Activated naive CD4-positive, alpha-beta T cell treated with anti-CD3 and anti-CD28 coated beads, Interleukin-2, amount 50 U/mL, for 24 hours (primary cell): ENCODE measurements at regions not wholly inside any gene's neighbourhood (a gene's known extent, or its start where the extent isn't known, plus 50 kb on each side); places are given as distances from the start of the nearest gene placed in this dataset.
"Not testable (repeated sequence)": the region's sequence is repeated elsewhere in the genome, so short reads cannot be mapped to it uniquely, and the experiment has no call there.

Source experiments
- H3K27ac Mint-ChIP-seq: one replicate; pipeline ENCODE4 v1.8.0; 2021; ENCODE audit warnings: mild to moderate bottlenecking, mixed read lengths
- H3K27me3 Mint-ChIP-seq: one replicate; pipeline ENCODE4 v1.8.0; 2021; ENCODE audit warnings: mixed read lengths
- H3K36me3 Mint-ChIP-seq: one replicate; pipeline ENCODE4 v1.8.0; 2021; ENCODE audit warnings: mixed read lengths
- H3K4me1 Mint-ChIP-seq: one replicate; pipeline ENCODE4 v1.8.0; 2021; ENCODE audit warnings: mixed read lengths
- H3K4me3 Mint-ChIP-seq: one replicate; pipeline ENCODE4 v1.8.0; 2021; ENCODE audit warnings: mild to moderate bottlenecking, mixed read lengths
- H3K9me3 Mint-ChIP-seq: one replicate; pipeline ENCODE4 v1.8.0; 2021; ENCODE audit warnings: mixed read lengths

DNA sequence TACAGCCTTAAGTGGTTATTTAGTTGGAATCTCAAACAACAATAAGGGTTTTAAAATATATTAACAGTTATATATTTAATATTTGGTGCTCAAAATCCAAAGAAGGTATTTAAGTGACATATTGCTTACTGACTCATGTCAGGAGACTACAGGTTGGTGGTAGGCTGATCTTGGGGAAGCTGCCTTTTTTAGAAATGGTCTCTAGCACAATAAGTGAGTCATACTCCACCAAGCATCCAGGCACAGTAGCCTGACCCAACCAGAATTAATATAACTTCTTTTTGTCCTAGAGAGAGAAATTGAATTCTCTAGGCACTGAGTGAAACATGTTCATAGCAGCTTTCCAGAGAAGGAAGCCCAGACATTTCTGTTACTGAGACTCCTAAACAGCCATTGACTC lies 868.5 kb upstream of the TENM4 start:
- H3K4me3 Mint-ChIP-seq = no peak overlapping the region
- H3K27ac Mint-ChIP-seq = no peak overlapping the region
- no peaks in the 10 kb centered on the region for H3K4me1 Mint-ChIP-seq
- no peaks in the 10 kb centered on the region for H3K27me3 Mint-ChIP-seq
- H3K36me3 Mint-ChIP-seq = no peaks in the 10 kb centered on the region
- H3K9me3 Mint-ChIP-seq = peaks cover 13% of the 10 kb centered on the region

DNA sequence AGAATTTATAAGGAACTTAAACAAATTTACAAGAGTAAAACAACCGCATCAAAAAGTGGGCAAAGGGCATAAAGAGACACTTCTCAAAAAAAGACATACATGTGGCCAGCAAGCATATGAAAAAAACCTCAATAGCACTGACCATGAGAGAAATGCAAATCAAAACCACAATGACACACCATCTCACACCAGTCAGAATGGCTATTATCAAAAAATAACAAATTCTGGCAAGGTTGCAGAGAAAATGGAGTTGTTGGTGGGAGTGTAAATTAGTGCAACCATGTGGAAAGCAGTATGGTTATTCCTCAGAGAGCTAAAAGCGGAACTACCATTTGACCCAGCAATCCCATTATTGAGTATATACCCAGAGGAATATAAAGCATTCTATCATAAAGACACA lies 866.8 kb upstream of the TENM4 start:
- Mint-ChIP-seq H3K27me3 (no peaks in the 10 kb centered on the region), H3K4me3 (no peak overlapping the region), H3K9me3 (peaks cover 16% of the 10 kb centered on the region), H3K36me3 (no peaks in the 10 kb centered on the region), H3K4me1 (no peaks in the 10 kb centered on the region), H3K27ac (no peak overlapping the region)

DNA sequence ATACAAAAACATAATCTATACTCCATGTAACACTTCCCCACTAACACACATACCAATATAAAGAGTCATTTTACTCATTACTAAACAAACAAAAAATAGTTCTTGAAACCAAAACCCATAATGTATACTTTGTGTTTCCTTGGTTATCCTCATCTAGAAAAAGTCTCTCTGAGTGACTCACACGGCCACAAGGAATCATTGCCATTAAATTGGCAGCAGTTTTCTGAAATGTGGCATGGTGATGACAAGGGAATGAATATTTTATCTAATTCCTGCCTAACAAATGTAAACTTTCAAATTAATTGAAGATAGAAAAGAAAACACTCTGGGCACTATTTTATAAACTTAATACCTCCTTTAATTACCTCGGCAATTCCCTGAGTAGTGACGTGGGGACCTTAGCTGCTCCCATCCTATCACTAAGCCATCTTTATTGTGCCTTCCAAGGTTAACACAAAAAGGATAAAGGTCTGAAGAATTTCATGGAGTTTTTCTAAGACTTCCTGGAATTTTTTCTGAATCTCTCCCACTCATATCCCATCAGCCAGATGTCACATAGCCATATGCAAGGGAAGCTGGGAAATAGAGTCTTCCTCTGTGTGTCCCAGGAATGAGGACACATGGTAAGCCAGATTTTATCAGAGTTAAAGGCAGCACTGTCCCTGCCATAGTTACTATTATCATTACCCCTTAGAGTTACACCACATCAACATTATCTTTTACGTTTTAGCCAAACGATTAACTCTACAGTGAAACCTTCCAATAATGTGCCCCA lies 857.2 kb upstream of the TENM4 start:
- H3K4me3 Mint-ChIP-seq = no peak overlapping the region
- H3K4me1 Mint-ChIP-seq = no peaks in the 10 kb centered on the region
- no peak overlapping the region for H3K27ac Mint-ChIP-seq
- H3K9me3 Mint-ChIP-seq = peaks cover 13% of the 10 kb centered on the region
- no peaks in the 10 kb centered on the region for H3K36me3 Mint-ChIP-seq
- H3K27me3 Mint-ChIP-seq = no peaks in the 10 kb centered on the region

DNA sequence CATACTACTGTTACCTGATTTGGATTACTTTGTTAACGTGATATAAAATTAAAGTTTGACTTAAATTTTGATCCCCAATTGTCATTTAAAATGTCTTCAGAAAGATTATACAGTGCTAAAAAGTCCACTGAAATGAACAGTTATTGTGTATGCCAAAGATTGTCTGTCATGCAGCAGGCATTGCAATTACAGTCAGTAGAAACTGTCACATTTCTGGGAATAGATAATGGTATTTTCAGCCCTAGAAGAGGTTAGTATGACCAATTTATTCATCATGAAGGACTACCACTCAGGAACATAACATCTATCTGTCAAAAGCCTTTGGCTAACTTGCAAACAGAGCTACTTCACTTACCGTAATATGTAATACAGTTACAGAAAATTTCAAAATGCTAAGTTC lies 852.5 kb upstream of the TENM4 start:
- Mint-ChIP-seq H3K9me3 (peaks cover 7% of the 10 kb centered on the region), H3K4me3 (no peak overlapping the region), H3K27ac (no peak overlapping the region), H3K27me3 (no peaks in the 10 kb centered on the region), H3K4me1 (no peaks in the 10 kb centered on the region), H3K36me3 (no peaks in the 10 kb centered on the region)

DNA sequence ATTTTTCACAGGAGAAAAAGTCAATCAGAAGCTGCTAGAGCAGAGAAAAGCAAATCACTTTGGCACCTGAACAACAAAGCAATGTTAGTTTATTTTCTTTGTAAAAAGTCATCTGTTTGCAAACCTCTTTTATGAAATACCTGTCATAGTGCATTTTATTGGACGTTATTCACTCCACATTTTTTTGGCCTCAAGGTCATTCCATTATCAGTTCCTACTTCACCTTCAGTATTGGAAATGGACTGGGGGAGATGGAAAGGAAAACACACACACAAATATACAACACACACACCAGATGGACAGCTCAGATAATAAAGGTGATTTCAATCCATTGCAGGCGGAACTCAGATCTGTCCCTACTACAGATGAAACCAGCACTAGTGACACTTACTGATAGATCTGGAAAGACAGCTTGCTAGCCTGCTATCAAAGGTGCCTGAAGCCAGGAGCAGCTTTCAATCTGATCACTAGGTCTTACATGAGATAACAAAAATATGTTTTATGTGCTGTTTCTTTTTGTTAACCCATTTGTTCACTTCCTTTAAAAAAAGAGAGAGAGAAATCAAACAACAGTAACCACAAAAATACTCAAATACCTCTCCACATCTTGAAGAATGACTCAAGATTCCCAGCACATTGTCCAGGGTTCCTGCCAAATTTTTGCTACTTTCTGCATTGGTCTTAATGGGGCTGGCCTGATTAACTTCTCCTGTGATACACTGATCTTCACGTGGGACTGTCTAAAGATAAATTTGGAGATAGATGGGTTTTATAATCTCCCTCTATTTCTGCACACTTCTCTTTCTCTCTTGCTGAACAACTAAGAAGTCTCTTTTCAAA lies 844.3 kb upstream of the TENM4 start:
- no peaks in the 10 kb centered on the region for H3K27me3 Mint-ChIP-seq
- no peaks in the 10 kb centered on the region for H3K36me3 Mint-ChIP-seq
- no peak overlapping the region for H3K4me3 Mint-ChIP-seq
- H3K27ac Mint-ChIP-seq = no peak overlapping the region
- H3K9me3 Mint-ChIP-seq = peaks cover 4% of the 10 kb centered on the region
- no peaks in the 10 kb centered on the region for H3K4me1 Mint-ChIP-seq

DNA sequence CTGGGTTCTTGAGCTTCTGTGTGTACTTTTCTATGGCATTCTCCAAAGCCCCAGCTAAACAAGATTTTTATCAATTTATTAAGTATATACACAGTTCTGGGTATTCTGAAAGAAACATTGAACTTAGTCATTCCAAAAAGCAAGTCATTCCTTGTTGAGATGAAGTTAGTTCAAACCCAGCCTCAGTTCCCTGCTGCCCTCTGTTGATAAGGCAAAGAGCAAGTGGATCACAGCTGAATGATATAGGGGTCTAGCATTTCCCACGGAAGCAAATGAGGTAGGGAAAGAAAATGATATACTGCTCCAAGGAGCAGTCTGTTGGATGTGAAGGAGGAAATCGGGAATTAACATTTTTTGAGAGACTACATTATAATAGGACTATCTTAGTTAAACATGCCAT lies 841.8 kb upstream of the TENM4 start:
- Mint-ChIP-seq H3K27me3 (no peaks in the 10 kb centered on the region), H3K4me1 (no peaks in the 10 kb centered on the region), H3K36me3 (no peaks in the 10 kb centered on the region), H3K4me3 (no peak overlapping the region), H3K27ac (no peak overlapping the region), H3K9me3 (peaks cover 4% of the 10 kb centered on the region)

DNA sequence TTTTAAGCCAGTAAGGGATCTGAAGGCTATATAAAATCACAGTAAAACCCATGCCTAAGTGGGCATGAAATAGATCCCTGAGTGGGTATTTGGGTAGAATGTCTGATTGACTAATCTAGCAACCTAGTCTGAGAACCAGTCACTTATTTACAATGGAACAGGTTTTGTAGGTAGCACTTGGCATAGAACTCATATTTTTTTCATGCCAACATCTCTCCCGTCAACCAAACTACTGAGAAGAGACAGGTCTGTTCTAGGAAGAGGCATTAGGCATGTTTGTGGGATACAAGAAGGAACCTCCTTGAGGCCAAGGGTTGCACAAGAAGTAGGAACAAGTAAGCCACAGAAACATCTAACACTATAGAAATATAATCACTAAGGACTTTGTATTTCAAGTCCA lies 840.4 kb upstream of the TENM4 start:
- Mint-ChIP-seq H3K4me1 (no peaks in the 10 kb centered on the region), H3K4me3 (no peak overlapping the region), H3K36me3 (no peaks in the 10 kb centered on the region), H3K9me3 (peaks cover 4% of the 10 kb centered on the region), H3K27me3 (no peaks in the 10 kb centered on the region), H3K27ac (no peak overlapping the region)

DNA sequence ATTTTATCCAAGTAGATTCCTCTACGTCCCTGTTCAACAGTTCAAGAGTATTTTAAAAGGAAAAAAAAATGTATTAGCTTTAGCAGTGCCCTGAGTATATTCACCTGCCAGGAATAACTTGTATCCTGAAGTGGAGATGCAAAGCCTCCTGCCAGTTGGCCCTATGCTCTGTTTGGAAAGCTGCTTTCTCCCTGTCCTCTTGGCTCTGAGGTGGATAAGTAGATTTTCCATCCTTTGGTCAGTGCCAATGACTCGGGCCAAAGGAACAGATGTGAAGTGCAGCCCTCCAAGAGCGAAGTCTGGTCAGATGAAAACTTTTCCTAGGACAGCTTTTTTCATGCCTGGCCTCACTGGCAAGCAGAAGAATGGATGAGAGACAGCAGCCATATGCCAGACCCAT lies 839.9 kb upstream of the TENM4 start:
- no peaks in the 10 kb centered on the region for H3K36me3 Mint-ChIP-seq
- no peaks in the 10 kb centered on the region for H3K27me3 Mint-ChIP-seq
- no peaks in the 10 kb centered on the region for H3K4me1 Mint-ChIP-seq
- H3K4me3 Mint-ChIP-seq = no peak overlapping the region
- H3K9me3 Mint-ChIP-seq = peaks cover 4% of the 10 kb centered on the region
- H3K27ac Mint-ChIP-seq = no peak overlapping the region

DNA sequence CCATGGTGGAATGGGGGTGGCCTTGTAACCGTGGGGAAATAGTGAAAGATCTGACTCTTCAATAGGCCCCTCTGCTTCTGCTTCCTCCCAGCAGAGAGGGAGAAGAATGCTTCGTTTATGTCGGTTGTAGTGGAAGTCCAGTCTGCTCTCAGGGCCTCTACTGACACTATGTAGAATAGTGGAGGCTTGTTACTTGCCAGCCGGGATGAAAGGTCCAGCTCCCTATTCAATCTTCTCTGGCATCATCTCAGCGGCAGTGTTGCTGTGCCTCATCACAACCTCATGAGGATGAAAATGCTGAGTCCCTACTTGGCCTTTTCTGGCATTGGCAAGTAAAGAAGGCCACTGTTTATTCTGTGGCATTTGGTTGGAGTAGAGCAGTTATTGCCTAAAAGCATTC lies 820.9 kb upstream of the TENM4 start:
- Mint-ChIP-seq H3K4me3 (no peak overlapping the region), H3K27me3 (no peaks in the 10 kb centered on the region), H3K36me3 (no peaks in the 10 kb centered on the region), H3K4me1 (no peaks in the 10 kb centered on the region), H3K27ac (no peak overlapping the region), H3K9me3 (peaks cover 13% of the 10 kb centered on the region)

DNA sequence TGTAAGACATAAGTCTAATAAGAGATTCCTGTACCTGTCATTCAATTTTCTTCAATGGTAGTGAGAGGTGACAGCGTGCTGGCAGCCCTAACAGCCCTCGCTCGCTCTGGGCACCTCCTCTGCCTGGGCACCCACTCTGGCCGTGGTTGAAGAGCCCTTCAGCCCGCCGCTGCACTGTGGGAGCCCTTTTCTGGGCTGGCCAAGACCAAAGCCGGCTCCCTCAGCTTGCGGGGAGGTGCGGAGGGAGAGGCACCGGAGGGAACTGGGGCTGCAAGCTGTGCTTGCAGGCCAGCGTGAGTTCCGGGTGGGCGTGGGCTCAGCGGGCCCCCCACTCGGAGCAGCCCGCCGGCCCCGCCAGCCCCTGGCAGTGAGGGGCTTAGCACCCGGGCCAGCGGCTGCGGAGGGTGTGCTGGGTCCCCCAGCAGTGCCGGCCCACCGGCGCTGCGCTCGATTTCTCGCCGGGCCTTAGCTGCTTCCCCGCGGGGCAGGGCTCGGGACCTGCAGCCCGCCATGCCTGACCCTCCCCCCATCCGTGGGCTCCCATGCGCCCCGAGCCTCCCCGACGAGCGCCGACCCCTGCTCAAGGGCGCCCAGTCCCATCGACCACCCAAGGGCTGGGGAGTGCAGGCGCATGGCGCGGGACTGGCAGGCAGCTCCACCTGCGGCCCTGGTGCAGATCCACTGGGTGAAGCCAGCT lies 816.6 kb upstream of the TENM4 start:
- H3K4me3 Mint-ChIP-seq, H3K4me1 Mint-ChIP-seq, H3K9me3 Mint-ChIP-seq, H3K36me3 Mint-ChIP-seq, H3K27me3 Mint-ChIP-seq, H3K27ac Mint-ChIP-seq: not testable (repeated sequence)

DNA sequence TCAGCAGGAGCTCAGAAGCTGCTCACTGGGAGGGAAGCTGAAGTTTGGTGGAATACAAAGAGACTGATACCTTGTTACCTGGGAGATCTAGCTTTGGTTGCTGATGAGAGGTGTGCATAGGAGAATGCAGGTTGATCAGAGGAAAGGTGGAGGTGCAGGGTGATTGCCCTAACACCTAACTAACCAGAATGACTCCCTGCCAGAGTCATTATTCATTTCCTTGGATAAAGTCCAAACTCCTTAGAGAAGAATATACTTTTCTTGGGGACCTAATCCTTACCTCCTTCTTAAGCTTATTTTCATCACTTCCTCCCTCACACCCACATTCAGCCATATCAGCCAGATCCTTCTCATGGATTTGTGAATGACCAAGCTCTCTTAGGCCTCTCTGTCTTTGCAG lies 814.2 kb upstream of the TENM4 start:
- no peaks in the 10 kb centered on the region for H3K4me1 Mint-ChIP-seq
- H3K27me3 Mint-ChIP-seq = no peaks in the 10 kb centered on the region
- H3K9me3 Mint-ChIP-seq = peaks cover 4% of the 10 kb centered on the region
- H3K36me3 Mint-ChIP-seq = no peaks in the 10 kb centered on the region
- H3K4me3 Mint-ChIP-seq = no peak overlapping the region
- H3K27ac Mint-ChIP-seq = no peak overlapping the region

DNA sequence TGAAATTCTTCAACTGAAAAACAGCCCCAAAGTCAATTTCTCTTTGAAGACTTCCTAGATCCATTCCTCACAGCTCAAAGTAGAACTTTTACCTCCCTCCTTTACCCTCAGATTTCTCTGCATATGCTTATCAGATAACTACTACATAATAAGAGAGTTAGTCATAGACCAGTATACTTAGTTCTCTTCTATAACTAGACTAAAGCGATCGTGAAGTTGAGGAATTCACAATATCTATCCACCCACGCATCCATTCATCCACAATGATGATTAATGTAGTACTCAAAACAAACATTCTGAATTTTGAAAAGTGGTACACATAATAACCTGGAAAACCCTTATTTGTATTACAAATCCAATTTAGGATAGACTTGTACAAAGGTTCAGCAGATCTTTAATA lies 800.9 kb upstream of the TENM4 start:
- Mint-ChIP-seq H3K27ac (no peak overlapping the region), H3K4me1 (no peaks in the 10 kb centered on the region), H3K36me3 (no peaks in the 10 kb centered on the region), H3K27me3 (no peaks in the 10 kb centered on the region), H3K4me3 (no peak overlapping the region), H3K9me3 (peaks cover 15% of the 10 kb centered on the region)

DNA sequence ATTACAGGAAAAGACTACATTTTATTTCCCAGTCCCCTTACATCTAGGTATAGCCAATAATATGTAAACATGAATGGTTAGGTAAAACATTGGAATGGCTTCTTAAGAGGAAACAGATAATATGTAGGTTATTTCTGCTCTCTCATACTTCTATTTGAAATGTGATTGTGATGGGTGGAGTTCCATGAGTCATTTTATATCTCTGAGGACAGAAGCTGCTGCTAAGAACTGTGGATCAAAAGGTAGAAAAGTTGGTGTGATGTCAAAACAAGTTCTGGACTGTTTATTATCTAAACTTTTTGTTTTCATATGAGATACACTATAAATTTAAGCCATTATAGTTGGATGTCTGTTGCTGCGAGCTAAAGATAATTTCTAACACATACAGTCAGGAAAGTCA lies 799.4 kb upstream of the TENM4 start:
- Mint-ChIP-seq H3K4me3 (no peak overlapping the region), H3K36me3 (no peaks in the 10 kb centered on the region), H3K27ac (no peak overlapping the region), H3K4me1 (no peaks in the 10 kb centered on the region), H3K9me3 (peaks cover 24% of the 10 kb centered on the region), H3K27me3 (no peaks in the 10 kb centered on the region)

DNA sequence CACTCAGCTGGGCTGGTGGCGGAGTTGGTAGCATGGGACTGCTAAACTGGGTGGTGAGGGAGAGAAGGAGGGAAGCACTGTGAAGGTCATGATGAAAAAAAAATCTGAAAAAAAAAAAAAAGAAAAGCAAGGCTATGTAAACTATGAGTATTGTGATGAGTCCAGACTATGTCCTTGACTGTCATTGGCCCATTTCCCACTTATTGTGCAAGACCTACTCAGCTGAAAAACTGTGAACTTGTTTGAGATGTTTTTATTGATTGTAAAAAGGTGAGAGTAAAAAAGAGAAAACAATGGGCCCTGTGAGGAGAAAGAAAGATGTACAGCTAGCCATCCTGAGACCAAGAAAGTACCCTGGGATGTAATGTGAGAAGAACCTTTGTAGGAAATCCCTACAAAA lies 798.4 kb upstream of the TENM4 start:
- no peaks in the 10 kb centered on the region for H3K36me3 Mint-ChIP-seq
- H3K4me3 Mint-ChIP-seq = no peak overlapping the region
- no peaks in the 10 kb centered on the region for H3K27me3 Mint-ChIP-seq
- H3K4me1 Mint-ChIP-seq = no peaks in the 10 kb centered on the region
- peaks cover 30% of the 10 kb centered on the region for H3K9me3 Mint-ChIP-seq
- no peak overlapping the region for H3K27ac Mint-ChIP-seq

DNA sequence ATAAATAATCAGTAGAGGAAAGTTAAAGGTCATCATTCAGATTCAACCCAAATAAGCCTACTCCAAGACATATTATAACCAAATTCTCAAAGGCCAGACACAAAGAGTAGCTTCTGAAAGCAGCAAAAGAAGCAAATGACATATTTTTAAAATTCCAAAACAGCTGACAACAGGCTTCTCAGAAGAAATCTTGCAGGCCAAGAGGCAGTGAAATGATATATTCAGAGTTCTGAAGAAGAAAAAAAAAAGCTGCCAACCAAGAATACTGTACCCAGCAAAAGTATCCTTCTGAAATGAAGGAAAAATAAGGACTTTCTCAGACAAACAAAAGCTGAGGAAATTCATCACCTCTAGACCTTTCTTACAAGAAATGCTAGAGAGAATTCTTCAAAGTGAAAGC lies 787.1 kb upstream of the TENM4 start:
- peaks cover 24% of the 10 kb centered on the region for H3K9me3 Mint-ChIP-seq
- no peaks in the 10 kb centered on the region for H3K36me3 Mint-ChIP-seq
- H3K27me3 Mint-ChIP-seq = no peaks in the 10 kb centered on the region
- no peak overlapping the region for H3K27ac Mint-ChIP-seq
- no peaks in the 10 kb centered on the region for H3K4me1 Mint-ChIP-seq
- no peak overlapping the region for H3K4me3 Mint-ChIP-seq

DNA sequence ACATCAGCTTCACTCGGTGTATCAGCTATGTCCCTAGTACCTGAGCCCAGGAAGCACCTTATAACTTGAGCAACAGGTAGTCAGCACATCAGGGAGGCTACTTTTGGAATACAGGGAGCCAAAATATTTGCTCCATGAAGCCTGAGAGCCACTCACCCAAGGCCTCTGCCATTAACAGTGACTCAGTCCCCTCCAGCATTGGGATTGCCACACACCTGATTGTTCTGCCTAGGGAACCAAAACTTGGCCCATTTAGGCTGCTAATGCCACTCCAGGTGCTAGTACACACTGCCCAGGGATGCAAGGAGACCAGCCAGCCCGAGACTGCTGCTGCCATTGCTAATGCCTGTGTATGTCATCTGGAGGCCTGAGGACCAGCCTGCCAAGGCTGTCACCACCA lies 773.6 kb upstream of the TENM4 start:
- Mint-ChIP-seq H3K9me3 (peaks cover 9% of the 10 kb centered on the region), H3K27me3 (no peaks in the 10 kb centered on the region), H3K27ac (no peak overlapping the region), H3K4me1 (no peaks in the 10 kb centered on the region), H3K4me3 (no peak overlapping the region), H3K36me3 (no peaks in the 10 kb centered on the region)
